Activated naive CD4-positive, alpha-beta T cell treated with anti-CD3 and anti-CD28 coated beads, Interleukin-2, amount 10 ng/mL, durations not matched to agents 7 days and 5 days (primary cell): ENCODE measurements at regions not wholly inside any gene's neighbourhood (a gene's known extent, or its start where the extent isn't known, plus 50 kb on each side); places are given as distances from the start of the nearest gene placed in this dataset.
"Not testable (repeated sequence)": the region's sequence is repeated elsewhere in the genome, so short reads cannot be mapped to it uniquely, and the experiment has no call there.

Experiments used
- CTCF ChIA-PET: fragments of 350-600 bp; sonication (Branson Sonifier 250); formaldehyde crosslinking; loops from one replicate; lab custom pipeline; 2021; ENCODE audit warnings: antibody characterized with exemption; lab: Charles Lee
- DNase-seq: peaks from one replicate; pipeline ENCODE4 v3.0.0-alpha.2; 2020
- H3K27ac Mint-ChIP-seq: one replicate; pipeline ENCODE4 v1.8.0; 2021; ENCODE audit warnings: mild to moderate bottlenecking, moderate library complexity, mixed read lengths
- H3K27me3 Mint-ChIP-seq: one replicate; pipeline ENCODE4 v1.8.0; 2021; ENCODE audit warnings: mild to moderate bottlenecking, mixed read lengths
- H3K36me3 Mint-ChIP-seq: one replicate; pipeline ENCODE4 v1.8.0; 2021; ENCODE audit warnings: mixed read lengths
- H3K4me1 Mint-ChIP-seq: one replicate; pipeline ENCODE4 v1.8.0; 2021; ENCODE audit warnings: mixed read lengths
- H3K4me3 Mint-ChIP-seq: one replicate; pipeline ENCODE4 v1.8.0; 2021; ENCODE audit warnings: mild to moderate bottlenecking, moderate library complexity, mixed read lengths
- H3K9me3 Mint-ChIP-seq: one replicate; pipeline ENCODE4 v1.8.0; 2021; ENCODE audit warnings: mixed read lengths

DNA sequence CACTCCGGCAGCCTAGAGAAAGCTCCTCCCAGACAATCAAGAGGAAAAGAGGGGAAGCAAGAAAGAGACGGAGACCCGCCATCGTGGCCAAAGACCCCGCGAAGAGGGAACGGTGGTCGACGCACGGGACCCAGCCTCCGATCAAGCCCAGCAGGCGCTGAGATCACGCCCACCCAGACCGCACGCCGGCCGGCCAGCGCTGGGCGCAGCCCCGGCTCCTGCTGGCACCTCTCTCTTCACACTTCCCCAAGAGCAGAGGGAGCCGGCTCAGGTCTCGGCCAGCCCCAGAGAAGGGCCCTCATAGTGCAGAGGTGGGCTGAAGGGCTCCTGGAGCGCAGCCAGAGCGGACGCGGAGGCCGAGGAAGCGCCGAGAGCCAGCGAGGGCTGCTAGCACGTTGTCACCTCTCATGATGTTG lies 918.4 kb upstream of the ADAMTS5 start:
- Mint-ChIP-seq H3K36me3 (no peaks in the 10 kb centered on the region), H3K9me3 (peaks cover 11% of the 10 kb centered on the region), H3K4me1 (no peaks in the 10 kb centered on the region), H3K27me3 (no peaks in the 10 kb centered on the region), H3K27ac (no peak overlapping the region), H3K4me3 (no peak overlapping the region)
- no peak for DNase-seq
- CTCF ChIA-PET, result no interaction called here

DNA sequence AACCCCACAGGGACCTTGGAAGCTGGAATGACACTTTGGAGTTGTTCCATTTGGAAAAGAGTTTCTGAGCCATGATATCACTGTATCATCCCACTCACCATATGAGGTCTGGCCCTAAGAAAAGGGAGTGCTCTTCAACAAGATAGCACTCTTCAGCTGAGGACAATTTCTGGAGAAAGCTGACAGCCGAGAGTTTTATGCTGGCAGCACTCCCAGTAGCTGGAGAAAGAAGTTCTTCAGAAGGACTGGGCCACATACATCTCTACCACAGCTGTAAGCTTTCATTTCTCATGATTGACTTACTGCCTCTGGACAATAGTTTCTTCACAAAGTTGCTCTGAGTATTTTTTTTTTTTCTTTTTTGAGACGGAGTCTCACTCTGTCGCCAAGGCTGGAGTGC lies 914.4 kb upstream of the ADAMTS5 start:
- H3K36me3 Mint-ChIP-seq, result not testable (repeated sequence)

DNA sequence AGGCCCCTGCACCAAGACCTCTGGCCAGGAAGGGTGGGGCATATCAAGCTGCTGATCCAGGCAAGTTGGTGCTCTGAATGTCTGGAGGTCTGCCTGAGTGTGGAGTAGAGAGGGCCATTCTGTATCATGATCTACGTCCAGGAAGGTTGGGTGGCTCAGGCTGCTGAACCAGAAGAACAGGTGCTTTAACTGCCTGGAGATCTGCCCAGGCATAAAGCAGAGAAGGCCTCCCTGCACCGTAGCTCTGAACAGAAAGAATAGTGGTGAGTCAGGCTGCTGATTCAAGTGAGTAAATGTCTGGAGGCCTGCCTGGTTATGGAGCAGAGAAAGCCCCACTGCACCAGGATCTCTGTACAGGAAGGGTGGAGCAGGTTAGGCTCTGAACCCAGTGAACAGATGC lies 905.5 kb upstream of the ADAMTS5 start:
- H3K27ac Mint-ChIP-seq, H3K4me1 Mint-ChIP-seq, CTCF ChIA-PET, H3K4me3 Mint-ChIP-seq, H3K36me3 Mint-ChIP-seq, H3K9me3 Mint-ChIP-seq, DNase-seq, H3K27me3 Mint-ChIP-seq: not testable (repeated sequence)

More for the DNA sequence above, 914.4 kb upstream of the ADAMTS5 start:
- CTCF ChIA-PET, H3K27me3 Mint-ChIP-seq, H3K4me1 Mint-ChIP-seq, H3K4me3 Mint-ChIP-seq, H3K27ac Mint-ChIP-seq, DNase-seq: not testable (repeated sequence)
- peaks cover 10% of the 10 kb centered on the region for H3K9me3 Mint-ChIP-seq

DNA sequence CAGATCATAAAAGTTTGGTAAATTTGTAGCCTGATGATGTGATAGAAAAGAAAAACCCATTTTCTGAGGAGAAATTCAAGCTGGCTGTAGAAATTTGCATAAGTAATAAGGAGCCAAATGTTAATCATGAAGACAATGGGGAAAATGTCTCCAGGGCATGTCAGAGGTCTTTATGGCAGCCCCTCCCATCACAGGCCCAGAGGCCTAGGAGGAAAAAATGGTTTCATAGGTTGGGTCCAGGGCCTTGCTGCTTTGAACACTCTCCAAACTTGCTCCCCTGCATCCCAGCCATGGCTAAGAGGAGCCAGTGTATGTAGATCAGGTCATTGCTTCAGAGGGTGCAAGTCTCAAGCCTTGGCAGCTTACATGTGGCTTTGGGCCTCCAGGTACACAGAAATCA lies 903.9 kb upstream of the ADAMTS5 start:
- H3K4me1 Mint-ChIP-seq, CTCF ChIA-PET, H3K27ac Mint-ChIP-seq, DNase-seq, H3K27me3 Mint-ChIP-seq, H3K9me3 Mint-ChIP-seq, H3K4me3 Mint-ChIP-seq, H3K36me3 Mint-ChIP-seq: not testable (repeated sequence)

DNA sequence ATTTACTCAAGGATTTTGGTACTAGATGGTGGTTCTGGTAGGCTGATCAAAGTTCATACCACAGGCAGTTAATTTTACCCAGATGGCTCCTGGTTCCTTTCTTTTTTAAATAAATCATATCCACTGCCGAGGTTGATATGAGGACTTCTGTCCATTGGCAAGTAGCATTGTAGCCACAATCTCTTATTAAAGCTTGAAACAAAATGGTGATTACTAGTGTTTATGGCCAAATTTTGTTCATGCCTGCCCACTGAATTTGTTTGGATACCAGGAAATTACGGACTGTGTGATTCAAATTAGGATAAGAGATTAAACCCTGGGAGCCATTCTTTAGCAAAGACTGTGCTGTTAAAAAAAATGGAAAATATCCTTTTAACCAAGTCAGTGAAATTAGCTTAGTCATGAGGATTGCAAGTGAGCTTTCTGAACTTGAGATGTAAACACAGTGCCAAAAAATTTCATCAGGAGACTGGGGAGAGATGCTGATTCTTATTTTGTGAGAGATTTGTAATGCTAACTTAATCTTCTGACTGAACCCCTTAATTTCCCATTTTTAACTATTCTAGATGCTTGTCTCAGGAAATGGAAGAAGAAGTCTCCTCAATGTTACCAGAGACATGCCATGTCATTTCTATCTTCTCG lies 893.5 kb upstream of the ADAMTS5 start:
- H3K36me3 Mint-ChIP-seq, H3K27me3 Mint-ChIP-seq, DNase-seq, H3K9me3 Mint-ChIP-seq, H3K4me3 Mint-ChIP-seq, CTCF ChIA-PET, H3K4me1 Mint-ChIP-seq, H3K27ac Mint-ChIP-seq: not testable (repeated sequence)

DNA sequence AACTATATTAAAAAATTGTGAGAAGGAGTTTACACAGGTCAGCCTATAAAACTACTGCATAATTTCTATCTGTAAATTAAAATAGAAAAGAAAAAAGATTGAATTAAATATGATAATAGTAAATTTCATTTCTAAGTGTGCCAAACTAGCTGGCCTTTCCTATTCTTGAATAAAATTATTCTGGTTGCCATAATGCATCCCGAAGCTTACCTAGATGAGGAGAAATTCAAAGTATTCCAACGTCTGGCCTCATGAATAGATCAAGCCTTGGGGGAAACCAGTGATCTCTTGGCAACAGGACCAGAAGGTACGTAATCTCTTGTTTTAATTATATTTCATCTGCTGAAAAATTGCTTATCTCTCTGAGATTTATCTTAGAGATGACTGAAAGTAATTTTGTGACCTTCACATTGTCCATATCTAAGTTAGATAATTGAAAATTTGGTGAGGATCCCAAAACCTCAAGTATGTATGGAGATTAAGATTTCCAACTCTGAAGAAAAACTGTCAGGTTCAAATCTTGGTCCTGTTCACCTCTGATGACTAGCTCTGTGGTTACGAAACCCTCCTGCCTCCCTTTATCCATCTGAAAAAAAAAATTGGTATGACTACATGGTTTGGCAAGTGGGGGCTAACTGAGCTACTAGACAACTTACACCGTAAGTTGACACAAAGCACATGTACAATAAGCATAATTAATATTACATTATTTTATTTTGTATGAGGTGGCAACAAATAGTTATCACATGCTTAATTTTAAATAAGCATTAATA lies 891.4 kb upstream of the ADAMTS5 start:
- H3K27ac Mint-ChIP-seq, H3K4me1 Mint-ChIP-seq, H3K4me3 Mint-ChIP-seq, H3K36me3 Mint-ChIP-seq, H3K9me3 Mint-ChIP-seq, H3K27me3 Mint-ChIP-seq, CTCF ChIA-PET, DNase-seq: not testable (repeated sequence)

DNA sequence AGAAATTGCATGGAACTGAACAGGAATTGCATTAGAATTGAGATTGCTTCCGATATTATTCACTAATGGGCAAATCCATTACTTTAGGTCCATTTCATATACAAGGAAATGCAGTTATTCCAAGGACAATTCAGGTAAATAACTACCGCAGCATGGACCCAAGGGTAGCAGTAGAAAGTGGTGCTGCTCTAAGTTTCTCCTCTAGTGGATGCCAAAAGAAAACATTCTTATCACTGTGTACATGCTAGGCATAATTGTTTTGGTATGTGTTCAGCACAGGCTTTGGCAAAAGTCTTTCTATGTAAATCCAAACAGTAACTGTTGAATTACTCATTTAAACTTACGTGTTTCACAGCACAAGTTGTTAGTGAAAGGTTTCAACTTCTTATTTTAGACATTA lies 890.1 kb upstream of the ADAMTS5 start:
- H3K4me1 Mint-ChIP-seq, H3K27me3 Mint-ChIP-seq, H3K27ac Mint-ChIP-seq, H3K4me3 Mint-ChIP-seq, H3K9me3 Mint-ChIP-seq, H3K36me3 Mint-ChIP-seq, CTCF ChIA-PET, DNase-seq: not testable (repeated sequence)

DNA sequence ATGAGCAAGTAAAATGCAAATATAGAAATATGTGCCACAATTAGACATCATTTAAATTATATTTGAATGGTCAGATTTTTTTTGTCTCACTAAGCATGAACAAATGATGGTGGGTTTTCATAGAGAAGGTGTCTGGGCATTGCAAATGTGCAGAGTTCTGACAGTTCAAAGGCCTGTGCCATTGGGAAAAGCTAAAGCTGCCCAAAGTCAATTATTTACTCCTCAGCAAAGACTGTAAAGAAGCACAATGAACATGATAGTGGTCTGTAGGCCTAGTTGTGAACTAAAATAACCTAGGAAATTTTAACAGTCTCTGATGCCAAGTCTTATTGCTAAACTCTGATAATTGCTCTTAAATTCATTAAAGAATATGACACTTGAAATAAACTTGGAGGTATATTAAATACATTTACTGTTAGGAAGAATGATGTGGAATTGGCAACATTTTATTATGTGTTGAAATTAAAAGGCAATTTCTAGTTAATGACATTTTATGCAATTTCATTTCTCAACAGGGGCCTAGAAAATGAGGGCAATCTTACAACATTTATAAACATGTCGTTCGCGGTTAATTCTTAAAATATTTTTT lies 874.3 kb upstream of the ADAMTS5 start:
- peaks cover 4% of the 10 kb centered on the region for H3K9me3 Mint-ChIP-seq
- H3K27me3 Mint-ChIP-seq, result no peaks in the 10 kb centered on the region
- no peaks in the 10 kb centered on the region for H3K4me1 Mint-ChIP-seq
- no peak overlapping the region for H3K27ac Mint-ChIP-seq
- H3K36me3 Mint-ChIP-seq, result no peaks in the 10 kb centered on the region
- CTCF ChIA-PET, result no interaction called here
- H3K4me3 Mint-ChIP-seq, result no peak overlapping the region
- DNase-seq, result no peak

DNA sequence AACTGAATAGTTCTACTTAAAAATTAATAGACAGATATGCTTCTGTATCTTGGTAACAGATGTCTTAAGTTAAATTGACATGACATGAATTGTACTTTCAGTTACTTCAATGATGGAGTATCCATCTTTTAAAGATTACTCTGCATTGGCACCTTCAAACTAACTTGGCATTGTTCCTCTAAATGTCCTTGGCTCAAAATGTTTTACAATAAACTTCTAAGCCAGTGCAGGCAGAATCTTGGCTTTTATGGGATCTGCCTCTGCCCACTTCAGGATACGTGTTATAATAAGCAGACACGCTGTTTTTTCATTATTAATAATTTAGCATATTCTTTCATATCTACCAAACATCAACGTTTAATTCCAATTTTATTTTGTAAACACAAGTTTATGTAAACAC lies 873.4 kb upstream of the ADAMTS5 start:
- Mint-ChIP-seq H3K4me3 (no peak overlapping the region), H3K4me1 (no peaks in the 10 kb centered on the region), H3K36me3 (no peaks in the 10 kb centered on the region), H3K9me3 (peaks cover 4% of the 10 kb centered on the region), H3K27me3 (no peaks in the 10 kb centered on the region), H3K27ac (no peak overlapping the region)
- CTCF ChIA-PET, result no interaction called here
- DNase-seq, result no peak

DNA sequence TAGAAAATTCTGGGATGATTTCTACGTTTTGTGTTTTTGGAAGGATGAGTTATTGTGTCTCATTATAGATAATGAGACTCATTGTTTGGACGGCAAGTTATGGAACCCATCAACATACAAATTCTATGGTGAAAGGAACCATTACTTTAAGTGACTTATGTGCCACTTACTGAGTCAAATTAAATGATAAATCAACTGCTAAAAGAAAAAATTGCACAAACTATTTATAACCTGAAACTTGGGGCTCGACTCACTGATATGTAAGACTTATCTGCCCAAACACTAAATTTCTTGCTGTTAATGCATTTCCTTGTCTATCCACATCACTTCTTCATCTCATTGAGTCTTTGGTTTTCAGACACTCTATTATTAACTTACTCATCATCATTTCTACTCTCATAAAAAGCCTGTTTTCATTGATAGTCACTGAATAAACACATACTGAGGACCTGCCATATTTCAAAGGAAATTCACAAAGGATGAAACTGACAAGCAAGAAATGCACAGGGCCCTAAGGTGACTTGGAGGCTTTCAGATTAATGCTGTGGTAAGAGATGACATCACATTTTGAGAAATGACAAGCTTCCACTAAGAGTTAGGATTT lies 872.7 kb upstream of the ADAMTS5 start:
- Mint-ChIP-seq H3K27me3 (no peaks in the 10 kb centered on the region), H3K27ac (no peak overlapping the region), H3K9me3 (peaks cover 2% of the 10 kb centered on the region), H3K36me3 (no peaks in the 10 kb centered on the region), H3K4me3 (no peak overlapping the region), H3K4me1 (no peaks in the 10 kb centered on the region)
- no peak for DNase-seq
- CTCF ChIA-PET, result no interaction called here

DNA sequence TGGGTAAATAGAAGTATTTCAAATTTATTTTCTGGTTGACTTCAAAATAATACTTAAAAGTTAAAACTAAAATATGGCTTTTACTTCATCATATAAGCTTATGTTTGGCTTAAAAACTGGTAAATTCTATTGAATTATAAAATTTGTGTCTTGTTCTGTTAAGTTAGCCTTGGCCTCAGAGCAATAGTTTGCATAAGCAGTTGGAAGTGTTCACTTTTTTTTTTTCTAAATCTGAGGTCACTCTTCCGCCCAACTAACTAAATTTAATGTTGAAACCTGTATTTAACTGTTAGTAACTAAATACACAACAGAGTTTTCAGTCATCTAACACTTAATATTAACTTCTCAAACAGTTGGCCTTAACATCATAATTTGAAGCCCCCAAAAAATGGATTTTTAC lies 871.7 kb upstream of the ADAMTS5 start:
- Mint-ChIP-seq H3K27me3 (no peaks in the 10 kb centered on the region), H3K4me3 (no peak overlapping the region), H3K9me3 (peaks cover 2% of the 10 kb centered on the region), H3K4me1 (no peaks in the 10 kb centered on the region), H3K27ac (no peak overlapping the region), H3K36me3 (no peaks in the 10 kb centered on the region)
- CTCF ChIA-PET, result no interaction called here
- DNase-seq, result no peak

DNA sequence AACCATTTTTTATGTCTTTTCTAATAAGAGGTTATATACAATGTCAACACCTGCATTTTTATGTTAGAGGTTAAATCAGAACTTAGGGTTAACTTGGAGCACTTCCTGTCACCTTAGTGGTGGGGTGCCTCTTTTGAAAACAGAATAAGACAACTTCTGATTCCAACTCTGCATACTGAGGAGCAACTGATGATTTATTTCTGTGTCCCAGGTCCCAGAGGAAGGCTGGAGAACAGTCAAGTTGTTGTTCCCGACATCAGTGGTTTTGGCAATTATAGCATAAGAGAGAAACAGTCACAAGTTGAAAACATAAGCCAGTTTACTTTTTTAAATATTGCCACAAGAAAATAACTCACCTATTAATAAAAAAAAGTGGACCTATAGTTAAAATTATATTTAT lies 871.0 kb upstream of the ADAMTS5 start:
- no peaks in the 10 kb centered on the region for H3K4me1 Mint-ChIP-seq
- no peak overlapping the region for H3K27ac Mint-ChIP-seq
- no peaks in the 10 kb centered on the region for H3K27me3 Mint-ChIP-seq
- H3K9me3 Mint-ChIP-seq, result peaks cover 2% of the 10 kb centered on the region
- CTCF ChIA-PET, result no interaction called here
- H3K36me3 Mint-ChIP-seq, result no peaks in the 10 kb centered on the region
- DNase-seq, result no peak
- no peak overlapping the region for H3K4me3 Mint-ChIP-seq

DNA sequence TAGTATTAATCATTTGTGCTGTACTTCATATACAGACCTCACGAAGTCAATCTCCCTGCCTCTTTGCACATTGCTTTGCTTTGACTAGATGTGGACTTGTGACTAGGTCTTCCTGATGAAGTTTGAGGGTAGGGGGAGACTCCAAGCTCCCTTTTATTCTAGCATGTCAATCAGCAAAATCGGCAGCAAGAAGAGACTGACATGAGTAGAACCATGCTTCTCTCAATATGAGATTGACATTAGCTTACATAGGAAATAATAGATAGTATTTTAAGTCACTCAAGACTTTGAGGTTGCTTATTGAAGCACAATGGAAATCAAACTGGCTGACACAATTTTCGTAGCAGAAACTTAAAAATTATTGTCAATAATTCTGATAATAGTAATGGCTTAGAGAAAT lies 866.4 kb upstream of the ADAMTS5 start:
- Mint-ChIP-seq H3K27ac (no peak overlapping the region), H3K4me1 (no peaks in the 10 kb centered on the region), H3K36me3 (no peaks in the 10 kb centered on the region), H3K4me3 (no peak overlapping the region), H3K27me3 (no peaks in the 10 kb centered on the region), H3K9me3 (peaks cover 4% of the 10 kb centered on the region)
- no peak for DNase-seq
- CTCF ChIA-PET, result no interaction called here

DNA sequence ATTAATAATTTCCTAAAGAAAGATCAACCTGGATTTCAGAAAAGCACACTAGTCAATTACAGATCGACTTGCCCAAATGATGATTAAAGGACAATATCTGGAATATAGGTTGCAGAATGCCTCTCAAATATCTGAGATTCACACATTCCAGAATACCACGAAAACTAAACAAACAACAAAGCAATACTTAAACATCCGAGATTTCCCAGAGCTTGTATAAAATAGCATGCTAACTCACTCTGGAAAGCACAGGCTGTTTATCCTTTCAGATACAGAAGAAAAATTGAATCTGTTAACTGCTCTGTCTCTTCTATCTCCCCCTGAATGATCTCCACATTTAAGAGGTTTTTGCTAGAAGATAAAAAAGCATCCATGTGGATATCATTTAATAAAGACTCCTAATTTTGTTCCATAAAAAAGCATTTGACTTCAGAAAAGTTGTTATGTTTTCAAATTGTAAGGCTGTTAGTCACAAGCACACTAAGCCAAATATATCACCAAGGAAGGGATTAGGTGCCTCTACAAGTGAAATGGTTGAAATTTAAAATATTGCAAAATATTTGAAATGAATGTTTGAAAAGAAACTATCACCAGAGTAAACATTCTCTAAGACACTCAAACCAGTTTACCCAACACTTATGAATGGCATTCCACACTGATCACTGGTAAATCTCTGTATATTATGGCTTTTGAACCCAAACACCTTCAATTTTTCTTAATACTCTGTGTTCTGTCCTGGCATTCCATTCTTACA lies 865.1 kb upstream of the ADAMTS5 start:
- no peaks in the 10 kb centered on the region for H3K4me1 Mint-ChIP-seq
- no peak for DNase-seq
- no peaks in the 10 kb centered on the region for H3K36me3 Mint-ChIP-seq
- no peak overlapping the region for H3K4me3 Mint-ChIP-seq
- H3K27ac Mint-ChIP-seq, result no peak overlapping the region
- no peaks in the 10 kb centered on the region for H3K27me3 Mint-ChIP-seq
- peaks cover 8% of the 10 kb centered on the region for H3K9me3 Mint-ChIP-seq
- CTCF ChIA-PET, result no interaction called here
